ENCODE measurements at regions not wholly inside any gene's neighbourhood (a gene's known extent, or its start where the extent isn't known, plus 50 kb on each side); places are given as distances from the start of the nearest gene placed in this dataset.

DNA sequence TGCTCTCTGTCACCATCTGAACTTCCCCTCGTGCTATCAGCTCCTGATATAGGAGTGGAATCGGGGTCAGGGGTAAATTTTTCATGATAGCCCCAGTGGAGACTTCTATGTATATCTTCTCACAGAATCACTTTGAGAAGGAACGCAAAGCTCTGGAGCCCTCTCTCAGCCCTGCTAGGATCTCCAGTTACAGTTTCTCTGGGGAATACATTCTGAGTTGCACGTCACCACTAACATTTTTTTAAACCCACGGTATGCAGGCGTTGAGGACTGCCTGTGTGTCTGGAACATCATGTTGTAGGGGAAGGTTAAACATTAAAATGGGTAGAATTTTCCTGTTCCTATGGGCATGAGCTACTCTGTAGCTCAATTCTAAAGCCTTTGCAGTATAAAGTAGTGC, 116.4 kb upstream of the FAM78B start:
- TF ChIP-seq, protein P1, sequence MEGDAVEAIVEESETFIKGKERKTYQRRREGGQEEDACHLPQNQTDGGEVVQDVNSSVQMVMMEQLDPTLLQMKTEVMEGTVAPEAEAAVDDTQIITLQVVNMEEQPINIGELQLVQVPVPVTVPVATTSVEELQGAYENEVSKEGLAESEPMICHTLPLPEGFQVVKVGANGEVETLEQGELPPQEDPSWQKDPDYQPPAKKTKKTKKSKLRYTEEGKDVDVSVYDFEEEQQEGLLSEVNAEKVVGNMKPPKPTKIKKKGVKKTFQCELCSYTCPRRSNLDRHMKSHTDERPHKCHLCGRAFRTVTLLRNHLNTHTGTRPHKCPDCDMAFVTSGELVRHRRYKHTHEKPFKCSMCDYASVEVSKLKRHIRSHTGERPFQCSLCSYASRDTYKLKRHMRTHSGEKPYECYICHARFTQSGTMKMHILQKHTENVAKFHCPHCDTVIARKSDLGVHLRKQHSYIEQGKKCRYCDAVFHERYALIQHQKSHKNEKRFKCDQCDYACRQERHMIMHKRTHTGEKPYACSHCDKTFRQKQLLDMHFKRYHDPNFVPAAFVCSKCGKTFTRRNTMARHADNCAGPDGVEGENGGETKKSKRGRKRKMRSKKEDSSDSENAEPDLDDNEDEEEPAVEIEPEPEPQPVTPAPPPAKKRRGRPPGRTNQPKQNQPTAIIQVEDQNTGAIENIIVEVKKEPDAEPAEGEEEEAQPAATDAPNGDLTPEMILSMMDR (IDR thresholded peaks at IDR 0.05; ENCODE audit: extremely low read depth in 1 of 2, insufficient read depth in 1 of 2, low read depth in 1 of 2, low read length in 2 of 2), result no peak
- TF ChIP-seq MYC (IDR thresholded peaks at IDR 0.05; ENCODE audit: low read depth, low read length) (no peak), POLR2A (IDR thresholded peaks at IDR 0.05; ENCODE audit: low read depth, low read length) (no peak)
- TF ChIP-seq, protein P2, sequence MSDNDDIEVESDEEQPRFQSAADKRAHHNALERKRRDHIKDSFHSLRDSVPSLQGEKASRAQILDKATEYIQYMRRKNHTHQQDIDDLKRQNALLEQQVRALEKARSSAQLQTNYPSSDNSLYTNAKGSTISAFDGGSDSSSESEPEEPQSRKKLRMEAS (IDR thresholded peaks at IDR 0.05; ENCODE audit: insufficient read depth, insufficient read length), result no peak

Data from endothelial cell of umbilical vein (primary cell).